DND-41 (cell line): ENCODE measurements at regions not wholly inside any gene's neighbourhood (a gene's known extent, or its start where the extent isn't known, plus 50 kb on each side); places are given as distances from the start of the nearest gene placed in this dataset.

ENCODE experiments used
- CTCF ChIP-seq: IDR thresholded peaks from 2 replicates; pipeline ENCODE4 v1.5.1; 2012; ENCODE audit warnings: borderline replicate concordance, low read length, moderate library complexity, mild to moderate bottlenecking; ENCODE audit not compliant: poor library complexity, severe bottlenecking; ENCODE audit errors: extremely low read depth
- EZH2 ChIP-seq: IDR thresholded peaks from 3 replicates; pipeline ENCODE4 v1.6.1; 2012; ENCODE audit warnings: borderline replicate concordance, low read depth, mild to moderate bottlenecking, moderate library complexity, low read length, inconsistent platforms; ENCODE audit not compliant: severe bottlenecking

GRCh38 chr14:61623927-61624326, 71.4 kb upstream of the HIF1A start:
- TF ChIP-seq EZH2, result no peak
- no peak for TF ChIP-seq CTCF
